ENCODE measurements at regions not wholly inside any gene's neighbourhood (a gene's known extent, or its start where the extent isn't known, plus 50 kb on each side); places are given as distances from the start of the nearest gene placed in this dataset.
A peak's percentile ranks its signal among the peaks of the same experiment; 100 is the strongest.

DNA sequence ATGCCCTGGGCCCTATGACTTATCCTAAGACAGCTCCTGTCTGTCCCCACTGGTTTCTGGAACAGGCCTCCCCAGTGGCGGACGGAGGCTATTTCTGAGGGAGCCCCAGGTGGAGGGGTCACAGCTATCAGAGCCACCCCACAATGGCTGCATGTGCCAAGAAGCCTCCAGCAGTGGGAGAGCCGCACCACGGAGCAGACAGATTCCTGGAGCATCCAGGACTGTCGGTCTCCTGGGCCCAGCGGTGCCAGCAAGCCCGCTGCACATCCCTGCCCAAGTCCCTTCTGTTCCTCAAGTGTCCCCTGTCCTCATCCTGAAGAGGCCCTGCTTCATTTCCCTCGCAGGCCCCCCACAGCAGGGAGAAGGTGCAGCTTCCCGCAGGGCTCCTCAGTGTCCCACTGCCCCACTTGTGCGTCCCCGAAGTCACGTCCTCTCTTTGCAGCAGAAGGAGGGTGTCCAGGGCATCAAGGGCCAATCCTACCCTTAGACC lies 193.0 kb upstream of the SHH start:
- H3K4me1 ChIP-seq (ENCODE audit: control insufficient read depth in 1 of 2, insufficient read depth in 2 of 2, low read length in 2 of 2): no peaks in the 10 kb centered on the region
- ATAC-seq (ENCODE audit: low FRiP score) (no peak), DNase-seq (peak in 1 of 2 donors; percentile 70)
- H3K4me3 ChIP-seq (ENCODE audit: low read length in 2 of 2): no peak overlapping the region
- intact Hi-C loops (cut with DNase I): no loop called here
- no peaks in the 10 kb centered on the region for H3K27me3 ChIP-seq (ENCODE audit: control insufficient read depth in 1 of 2, insufficient read depth in 2 of 2, low read length in 1 of 2)
- no peaks in the 10 kb centered on the region for H3K9me3 ChIP-seq (ENCODE audit: control insufficient read depth, low read length)
- no peak overlapping the region for H3K27ac ChIP-seq (ENCODE audit: low read depth in 1 of 2, low read length in 2 of 2)
- WGBS, 2 donors: 74 to 82% methylated on average over 8 to 12 of the region's 12 CpGs
- no peaks in the 10 kb centered on the region for H3K36me3 ChIP-seq (ENCODE audit: control insufficient read depth in 1 of 2, insufficient read depth in 2 of 2, low read length in 1 of 2)

DNA sequence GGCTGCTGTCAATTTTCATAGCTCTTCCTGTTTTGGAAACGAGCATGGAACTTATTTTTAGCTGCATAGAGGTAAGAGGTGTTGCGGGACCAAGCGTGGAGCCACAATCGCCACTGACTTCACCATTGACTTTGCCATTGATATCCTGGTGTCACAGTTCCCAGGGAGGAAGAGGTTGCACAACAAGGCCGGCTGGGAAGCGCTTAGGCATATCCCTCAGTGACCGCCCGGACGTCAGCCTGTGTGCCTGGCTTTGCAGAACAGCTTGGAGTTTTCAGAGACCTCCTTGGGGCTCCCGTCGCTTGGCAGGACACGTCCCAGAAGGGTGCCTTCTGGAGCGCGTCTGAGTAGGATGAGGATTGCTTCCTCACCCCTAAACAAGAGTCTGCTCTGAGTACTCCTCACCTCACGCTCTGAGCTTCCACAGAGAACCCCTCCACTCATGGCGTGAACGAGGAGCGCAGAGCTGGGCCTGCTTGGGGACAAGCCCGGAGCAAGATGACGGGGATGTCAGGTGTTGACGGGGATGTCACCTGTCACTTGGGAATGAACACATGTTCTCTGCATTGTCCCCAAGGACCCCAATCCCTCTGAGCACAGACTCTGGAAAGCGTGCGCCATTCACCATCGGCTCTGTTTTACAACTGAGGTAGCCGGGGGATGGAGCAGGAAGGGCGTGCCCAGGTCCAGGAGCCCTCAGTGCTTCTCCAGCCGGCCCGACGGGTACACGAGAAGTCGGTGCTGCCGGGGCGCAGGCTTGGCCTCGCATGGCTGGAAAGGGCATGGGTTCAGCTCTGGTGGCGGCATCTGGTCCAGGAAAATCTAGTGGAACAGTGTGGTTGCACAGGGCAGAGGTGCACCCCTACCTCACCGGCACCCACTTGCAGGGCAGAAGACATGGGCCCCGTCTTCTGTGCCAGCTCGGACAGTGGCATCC lies 192.3 kb upstream of the SHH start:
- Histone ChIP-seq H3K27ac (ENCODE audit: low read depth in 1 of 2, low read length in 2 of 2) (no peak overlapping the region), H3K36me3 (ENCODE audit: control insufficient read depth in 1 of 2, insufficient read depth in 2 of 2, low read length in 1 of 2) (no peaks in the 10 kb centered on the region), H3K27me3 (ENCODE audit: control insufficient read depth in 1 of 2, insufficient read depth in 2 of 2, low read length in 1 of 2) (no peaks in the 10 kb centered on the region), H3K4me3 (ENCODE audit: low read length in 2 of 2) (no peak overlapping the region), H3K9me3 (ENCODE audit: control insufficient read depth, low read length) (no peaks in the 10 kb centered on the region), H3K4me1 (ENCODE audit: control insufficient read depth in 1 of 2, insufficient read depth in 2 of 2, low read length in 2 of 2) (no peaks in the 10 kb centered on the region)
- ATAC-seq (ENCODE audit: low FRiP score) (no peak), DNase-seq (peak; percentile 34 to 73)
- WGBS, 2 donors: 84 to 85% methylated on average over 38 of the region's 38 CpGs
- intact Hi-C loops (cut with DNase I): no loop called here

DNA sequence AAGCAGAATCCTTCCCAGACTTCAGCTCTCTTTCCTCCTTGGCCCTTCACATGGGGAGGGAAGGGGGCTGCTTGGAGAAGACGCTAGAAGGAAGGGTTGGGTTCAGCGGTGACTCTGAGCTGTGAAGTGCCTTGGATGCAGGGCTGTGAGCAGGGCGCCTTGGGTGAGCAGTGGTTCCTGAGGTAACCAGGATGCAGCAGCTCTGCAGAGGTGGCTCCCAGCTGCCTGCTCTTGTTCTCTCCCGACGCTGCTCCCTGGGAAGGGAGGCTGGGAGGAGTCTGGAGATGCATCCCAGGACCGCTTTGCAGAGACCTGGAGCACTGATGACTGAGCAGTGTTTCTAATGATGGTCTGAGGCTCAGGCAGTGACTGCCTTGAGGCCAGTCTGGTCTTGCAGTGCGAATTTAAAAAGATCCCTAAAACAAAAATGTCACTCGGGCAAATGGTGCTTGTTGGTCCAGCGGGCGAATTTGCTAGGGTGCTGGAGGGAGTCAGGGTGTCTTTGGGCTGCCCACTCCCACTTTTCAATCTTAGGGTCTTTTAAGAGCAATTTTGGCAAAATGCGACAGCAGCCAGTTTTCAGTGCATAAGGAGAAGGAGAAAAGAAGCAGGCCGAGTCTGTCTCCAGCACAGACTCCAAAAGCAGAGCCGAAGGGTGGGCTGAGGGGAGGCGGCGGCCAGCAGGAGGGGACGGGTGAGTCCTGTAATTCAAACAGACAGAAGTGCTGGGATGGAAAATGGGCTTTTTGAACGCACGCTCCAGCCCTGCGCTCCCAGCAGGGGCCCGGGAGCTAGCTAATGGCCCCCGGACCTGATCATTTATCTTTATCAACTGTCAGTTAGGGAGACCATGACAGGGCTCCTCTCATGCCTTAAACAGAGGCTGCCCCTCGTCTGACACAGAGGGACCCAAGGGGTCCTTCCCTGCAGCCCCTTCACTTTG lies 191.2 kb upstream of the SHH start:
- H3K4me1 ChIP-seq (ENCODE audit: control insufficient read depth in 1 of 2, insufficient read depth in 2 of 2, low read length in 2 of 2): no peaks in the 10 kb centered on the region
- ATAC-seq (ENCODE audit: low FRiP score): no peak
- H3K27me3 ChIP-seq (ENCODE audit: control insufficient read depth in 1 of 2, insufficient read depth in 2 of 2, low read length in 1 of 2): no peaks in the 10 kb centered on the region
- DNase-seq: peak in 1 of 2 donors; percentile 58
- H3K36me3 ChIP-seq (ENCODE audit: control insufficient read depth in 1 of 2, insufficient read depth in 2 of 2, low read length in 1 of 2): no peaks in the 10 kb centered on the region
- intact Hi-C loops (cut with DNase I): no loop called here
- H3K4me3 ChIP-seq (ENCODE audit: low read length in 2 of 2): no peak overlapping the region
- no peaks in the 10 kb centered on the region for H3K9me3 ChIP-seq (ENCODE audit: control insufficient read depth, low read length)
- WGBS, 2 donors: 58 to 60% methylated on average over 22 of the region's 22 CpGs
- H3K27ac ChIP-seq (ENCODE audit: low read depth in 1 of 2, low read length in 2 of 2): no peak overlapping the region

DNA sequence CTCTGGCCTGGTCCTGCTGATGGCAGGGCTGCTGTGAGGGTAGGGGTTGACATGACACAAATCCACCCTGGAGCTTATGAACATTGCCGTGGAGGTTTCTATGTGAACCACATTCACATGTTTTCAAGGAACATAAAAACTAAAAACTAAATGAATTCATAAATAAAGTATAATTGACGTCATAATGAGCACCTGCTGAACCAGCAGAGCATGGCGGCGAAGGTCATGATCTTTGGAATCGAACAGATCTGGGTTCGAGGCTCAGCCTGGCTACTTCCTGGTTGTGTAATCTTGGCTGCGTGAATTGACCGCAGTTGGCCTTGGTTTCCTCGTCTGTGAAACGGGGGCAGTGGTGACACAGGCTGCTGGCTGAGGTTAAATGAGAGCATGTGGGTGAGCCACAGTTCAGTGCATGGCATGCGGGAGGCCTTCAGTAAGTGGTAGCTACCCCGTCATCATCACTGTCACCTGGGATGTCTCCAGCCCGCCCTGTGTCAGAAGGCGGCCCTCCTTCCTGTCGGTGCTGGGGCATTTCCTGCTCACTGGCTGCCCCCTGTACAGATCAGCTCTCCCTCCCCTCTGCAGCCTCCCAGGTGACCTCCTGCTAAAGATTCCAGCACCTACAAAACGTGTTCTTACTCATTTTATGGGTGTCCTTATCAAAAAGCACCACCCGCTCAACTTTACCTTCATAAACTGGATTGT lies 190.3 kb upstream of the SHH start:
- Histone ChIP-seq H3K4me3 (ENCODE audit: low read length in 2 of 2) (no peak overlapping the region), H3K36me3 (ENCODE audit: control insufficient read depth in 1 of 2, insufficient read depth in 2 of 2, low read length in 1 of 2) (no peaks in the 10 kb centered on the region), H3K4me1 (ENCODE audit: control insufficient read depth in 1 of 2, insufficient read depth in 2 of 2, low read length in 2 of 2) (no peaks in the 10 kb centered on the region), H3K27ac (ENCODE audit: low read depth in 1 of 2, low read length in 2 of 2) (no peak overlapping the region), H3K27me3 (ENCODE audit: control insufficient read depth in 1 of 2, insufficient read depth in 2 of 2, low read length in 1 of 2) (no peaks in the 10 kb centered on the region), H3K9me3 (ENCODE audit: control insufficient read depth, low read length) (no peaks in the 10 kb centered on the region)
- ATAC-seq (ENCODE audit: low FRiP score): no peak
- intact Hi-C loops (cut with DNase I): no loop called here
- WGBS, 2 donors: 81 to 82% methylated on average over 17 of the region's 17 CpGs
- DNase-seq: peak in 1 of 2 donors; percentile 51

DNA sequence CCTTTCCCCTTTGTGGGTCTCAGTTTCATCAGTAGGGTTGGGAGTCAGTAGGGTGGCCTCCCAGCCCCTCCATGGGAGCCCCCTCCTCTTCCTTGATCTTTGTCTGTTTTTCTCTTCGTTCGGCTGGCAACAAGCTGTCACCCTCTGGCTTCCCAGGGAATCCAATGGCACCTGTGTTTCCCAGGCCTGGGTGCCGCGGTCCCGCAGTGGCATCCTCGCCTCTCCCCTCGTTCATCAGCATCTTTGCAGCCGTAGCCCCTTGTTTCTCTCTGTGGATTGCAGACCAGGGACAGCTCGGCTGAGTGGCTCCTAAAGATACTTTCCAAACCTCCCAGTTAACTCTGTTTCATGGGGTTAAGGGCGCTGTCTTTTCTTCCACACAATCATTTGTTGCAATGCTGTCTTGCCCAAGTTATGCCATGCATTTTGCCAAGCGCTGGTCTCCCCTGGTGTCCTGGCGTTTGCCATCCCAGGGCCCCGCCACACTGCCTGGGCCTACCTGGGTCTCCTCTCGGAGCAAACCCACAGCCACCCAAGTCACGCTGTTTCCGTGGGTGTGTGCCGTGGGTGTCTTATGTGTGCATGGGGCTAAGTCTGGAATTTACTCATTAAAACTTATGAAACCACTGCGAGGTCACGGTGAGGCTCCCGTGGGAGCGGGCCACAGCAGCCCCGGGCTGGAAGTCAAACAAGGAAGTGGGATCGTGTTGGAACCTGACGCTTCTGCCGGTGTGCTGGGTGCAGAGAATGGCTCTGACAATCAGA lies 189.4 kb upstream of the SHH start:
- peak in 1 of 2 donors; percentile 60 for DNase-seq
- no peaks in the 10 kb centered on the region for H3K4me1 ChIP-seq (ENCODE audit: control insufficient read depth in 1 of 2, insufficient read depth in 2 of 2, low read length in 2 of 2)
- no peaks in the 10 kb centered on the region for H3K36me3 ChIP-seq (ENCODE audit: control insufficient read depth in 1 of 2, insufficient read depth in 2 of 2, low read length in 1 of 2)
- WGBS, 2 donors: 81 to 82% methylated on average over 25 of the region's 25 CpGs
- intact Hi-C loops (cut with DNase I): no loop called here
- ATAC-seq (ENCODE audit: low FRiP score): no peak
- H3K4me3 ChIP-seq (ENCODE audit: low read length in 2 of 2): no peak overlapping the region
- no peaks in the 10 kb centered on the region for H3K9me3 ChIP-seq (ENCODE audit: control insufficient read depth, low read length)
- no peak overlapping the region for H3K27ac ChIP-seq (ENCODE audit: low read depth in 1 of 2, low read length in 2 of 2)
- no peaks in the 10 kb centered on the region for H3K27me3 ChIP-seq (ENCODE audit: control insufficient read depth in 1 of 2, insufficient read depth in 2 of 2, low read length in 1 of 2)

DNA sequence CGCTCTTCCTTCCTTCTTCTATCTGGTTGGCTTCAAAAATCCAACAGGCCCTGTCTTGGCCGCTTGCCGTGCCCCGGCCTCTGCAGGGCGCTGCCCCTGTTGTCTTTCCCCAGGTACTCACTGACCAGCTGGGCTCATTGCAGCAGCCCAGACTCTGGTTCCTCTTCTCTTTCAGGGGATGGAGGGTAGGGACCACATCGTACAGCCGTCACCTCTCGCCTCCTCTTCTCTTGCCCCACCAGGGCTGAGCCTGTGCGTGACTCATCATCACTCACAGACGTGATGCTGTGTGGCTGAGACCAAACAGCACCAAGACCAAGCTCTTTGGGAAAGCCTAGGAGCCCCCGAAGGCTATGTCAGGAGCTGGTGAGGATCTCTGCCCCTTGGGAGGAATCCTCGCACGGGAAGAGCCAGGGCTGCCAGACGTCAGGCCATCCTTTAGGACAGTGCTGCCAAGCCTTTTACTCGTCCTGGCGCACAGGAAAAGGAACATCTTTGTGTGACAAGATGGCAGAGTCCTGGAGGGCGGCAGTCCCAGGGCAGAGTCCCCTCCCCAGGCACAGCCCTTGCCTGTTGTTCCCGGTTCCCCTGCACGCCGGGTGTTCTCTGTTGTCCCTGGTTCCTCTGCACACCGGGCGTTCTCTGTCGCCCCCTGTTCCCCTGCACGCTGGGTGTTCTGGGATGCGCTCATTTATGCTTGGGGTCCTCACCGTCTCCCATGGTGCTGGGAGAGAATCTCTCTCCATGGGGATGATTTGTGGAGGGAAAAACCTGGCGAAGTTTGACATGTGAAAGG lies 188.5 kb upstream of the SHH start:
- no peak overlapping the region for H3K4me3 ChIP-seq (ENCODE audit: low read length in 2 of 2)
- DNase-seq (peak in 1 of 2 donors; percentile 71), ATAC-seq (ENCODE audit: low FRiP score) (no peak)
- intact Hi-C loops (cut with DNase I): no loop called here
- H3K9me3 ChIP-seq (ENCODE audit: control insufficient read depth, low read length): no peaks in the 10 kb centered on the region
- no peaks in the 10 kb centered on the region for H3K4me1 ChIP-seq (ENCODE audit: control insufficient read depth in 1 of 2, insufficient read depth in 2 of 2, low read length in 2 of 2)
- H3K36me3 ChIP-seq (ENCODE audit: control insufficient read depth in 1 of 2, insufficient read depth in 2 of 2, low read length in 1 of 2): no peaks in the 10 kb centered on the region
- 83% methylated on average over 27 of the region's 27 CpGs for WGBS, 2 donors
- no peaks in the 10 kb centered on the region for H3K27me3 ChIP-seq (ENCODE audit: control insufficient read depth in 1 of 2, insufficient read depth in 2 of 2, low read length in 1 of 2)
- no peak overlapping the region for H3K27ac ChIP-seq (ENCODE audit: low read depth in 1 of 2, low read length in 2 of 2)

DNA sequence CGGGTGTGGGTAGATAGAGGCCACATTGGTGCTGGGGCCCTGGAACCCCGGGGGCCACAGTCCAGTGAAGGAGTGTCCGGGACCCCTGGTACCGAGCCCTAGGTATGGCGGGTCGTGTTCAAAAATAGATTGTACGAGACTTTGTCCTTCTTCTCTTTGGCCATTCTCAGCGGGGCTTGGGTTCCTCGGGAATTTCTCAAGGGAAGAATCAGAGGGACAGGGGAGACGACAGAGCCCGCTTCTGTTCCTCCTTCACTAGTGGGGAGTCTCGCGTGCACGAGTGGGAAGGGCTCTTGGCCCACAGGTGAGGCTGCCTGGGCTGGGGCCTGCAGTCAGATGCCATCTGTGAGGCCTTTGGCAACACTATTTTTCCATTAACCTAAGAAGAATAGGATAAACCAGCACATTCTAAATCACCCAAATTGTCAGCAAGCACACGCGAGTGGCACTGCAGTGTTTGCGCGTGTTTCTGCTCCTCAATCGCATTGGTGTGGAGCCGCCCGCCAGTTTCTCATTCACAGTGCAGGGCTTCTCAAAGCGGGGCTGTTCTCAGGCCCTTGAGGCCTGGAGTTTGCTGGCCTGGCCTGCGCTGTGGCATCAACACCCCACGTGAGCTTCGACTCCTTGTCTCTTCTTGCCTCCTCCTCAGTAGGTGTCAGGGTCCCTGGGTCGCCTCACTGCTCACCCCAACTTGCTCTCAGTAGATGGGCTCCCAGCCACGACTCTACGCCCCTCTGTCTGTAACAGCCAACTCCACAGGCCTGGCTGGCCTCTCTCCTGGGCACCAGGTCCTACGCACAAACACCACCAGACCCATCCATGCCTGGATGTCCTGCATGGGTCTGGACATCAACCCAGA lies 187.6 kb upstream of the SHH start:
- WGBS, 2 donors: 87 to 92% methylated on average over 29 of the region's 29 CpGs
- no peaks in the 10 kb centered on the region for H3K9me3 ChIP-seq (ENCODE audit: control insufficient read depth, low read length)
- intact Hi-C loops (cut with DNase I): no loop called here
- no peaks in the 10 kb centered on the region for H3K4me1 ChIP-seq (ENCODE audit: control insufficient read depth in 1 of 2, insufficient read depth in 2 of 2, low read length in 2 of 2)
- no peak overlapping the region for H3K4me3 ChIP-seq (ENCODE audit: low read length in 2 of 2)
- no peak overlapping the region for H3K27ac ChIP-seq (ENCODE audit: low read depth in 1 of 2, low read length in 2 of 2)
- no peaks in the 10 kb centered on the region for H3K27me3 ChIP-seq (ENCODE audit: control insufficient read depth in 1 of 2, insufficient read depth in 2 of 2, low read length in 1 of 2)
- ATAC-seq (ENCODE audit: low FRiP score) (no peak), DNase-seq (peak in 1 of 2 donors; percentile 63)
- no peaks in the 10 kb centered on the region for H3K36me3 ChIP-seq (ENCODE audit: control insufficient read depth in 1 of 2, insufficient read depth in 2 of 2, low read length in 1 of 2)
